KMS-11 (cell line): ENCODE measurements at regions not wholly inside any gene's neighbourhood (a gene's known extent, or its start where the extent isn't known, plus 50 kb on each side); places are given as distances from the start of the nearest gene placed in this dataset.
"Not testable (repeated sequence)": the region's sequence is repeated elsewhere in the genome, so short reads cannot be mapped to it uniquely, and the experiment has no call there.

Source experiments
- H2AFZ ChIP-seq: fragments of 200-600 bp; sonication (generic); 2 replicates; pipeline ENCODE4 v1.6.1; 2016; ENCODE audit warnings: antibody characterized with exemption, mixed run types, low read depth
- H3K27ac ChIP-seq: fragments of 200-600 bp; sonication (generic); 2 replicates; pipeline ENCODE4 v1.6.1; 2016; ENCODE audit warnings: mild to moderate bottlenecking, mixed run types
- H3K27me3 ChIP-seq: fragments of 200-600 bp; sonication (generic); 2 replicates; pipeline ENCODE4 v1.6.1; 2017; ENCODE audit warnings: mild to moderate bottlenecking, low read depth, mixed run types, moderate library complexity; ENCODE audit not compliant: insufficient read depth
- H3K36me3 ChIP-seq: fragments of 200-600 bp; sonication (generic); 2 replicates; pipeline ENCODE4 v1.6.1; 2017; ENCODE audit warnings: mild to moderate bottlenecking, mixed run types; ENCODE audit not compliant: insufficient read depth
- H3K4me1 ChIP-seq: fragments of 200-600 bp; sonication (generic); 2 replicates; pipeline ENCODE4 v1.6.1; 2016; ENCODE audit warnings: mild to moderate bottlenecking, low read depth, mixed run types; ENCODE audit not compliant: poor library complexity, severe bottlenecking
- H3K4me2 ChIP-seq: fragments of 200-600 bp; sonication (generic); 2 replicates; pipeline ENCODE4 v1.7.0; 2016; ENCODE audit warnings: mild to moderate bottlenecking, mixed run types
- H3K4me3 ChIP-seq: fragments of 200-600 bp; sonication (generic); IDR thresholded peaks from 2 replicates; pipeline ENCODE4 v1.6.1; 2017; ENCODE audit warnings: low read depth, low read length, mixed read lengths; ENCODE audit not compliant: insufficient read depth
- H3K79me2 ChIP-seq: fragments of 200-600 bp; sonication (generic); 2 replicates; pipeline ENCODE4 v1.6.1; 2016; ENCODE audit warnings: low read depth, mixed run types; ENCODE audit not compliant: insufficient read depth
- H3K9ac ChIP-seq: fragments of 200-600 bp; sonication (generic); 2 replicates; pipeline ENCODE4 v1.6.1; 2016; ENCODE audit warnings: mild to moderate bottlenecking, mixed run types
- H4K20me1 ChIP-seq: fragments of 200-600 bp; sonication (generic); 2 replicates; pipeline ENCODE4 v1.6.1; 2016; ENCODE audit warnings: mild to moderate bottlenecking, mixed run types; ENCODE audit not compliant: insufficient read depth
- CTCF ChIP-seq: fragments of 200-600 bp; sonication (generic); conservative IDR thresholded peaks from 2 replicates; pipeline ENCODE4 v1.6.1; 2017; ENCODE audit warnings: low read depth, mild to moderate bottlenecking, antibody characterized with exemption, low read length, moderate library complexity, mixed read lengths

DNA sequence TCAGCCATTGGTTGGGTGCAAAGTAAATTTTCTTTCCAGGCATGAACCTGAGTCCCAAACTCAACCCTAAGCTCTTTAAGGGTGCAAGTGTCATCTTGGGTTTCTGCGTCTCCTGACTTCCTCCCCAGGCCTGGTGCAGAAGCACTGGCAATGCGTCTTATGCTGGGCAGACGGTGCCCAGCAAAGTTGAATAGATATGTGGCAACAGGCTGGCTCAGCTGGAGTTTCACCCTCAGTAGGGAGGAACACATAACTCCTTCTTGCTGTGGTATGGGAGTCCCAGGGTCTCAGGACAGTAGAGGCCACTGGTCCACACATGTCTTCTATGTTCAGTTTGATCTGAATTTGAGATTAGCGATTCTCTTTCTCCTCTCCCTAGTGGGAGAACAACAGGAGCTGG lies 181.3 kb downstream of the RPS24 start:
- no peak overlapping the region for H3K9ac ChIP-seq
- no peak overlapping the region for H2AFZ ChIP-seq
- H3K27ac ChIP-seq, result no peak overlapping the region
- H3K79me2 ChIP-seq, result no peaks in the 10 kb centered on the region
- no peaks in the 10 kb centered on the region for H4K20me1 ChIP-seq
- H3K36me3 ChIP-seq, result no peaks in the 10 kb centered on the region
- H3K4me1 ChIP-seq, result no peaks in the 10 kb centered on the region
- H3K4me3 ChIP-seq, result no peak overlapping the region
- H3K27me3 ChIP-seq, result no peaks in the 10 kb centered on the region
- H3K4me2 ChIP-seq, result no peak overlapping the region
- TF ChIP-seq CTCF, result no peak

GRCh38 chr10:78215645-78216044 lies 182.0 kb downstream of the RPS24 start:
- H3K36me3 ChIP-seq, result no peaks in the 10 kb centered on the region
- H3K9ac ChIP-seq, result no peak overlapping the region
- H2AFZ ChIP-seq, result no peak overlapping the region
- H4K20me1 ChIP-seq, result no peaks in the 10 kb centered on the region
- no peak overlapping the region for H3K4me2 ChIP-seq
- TF ChIP-seq CTCF, result no peak
- H3K27me3 ChIP-seq, result no peaks in the 10 kb centered on the region
- H3K4me3 ChIP-seq, result no peak overlapping the region
- H3K4me1 ChIP-seq, result no peaks in the 10 kb centered on the region
- H3K79me2 ChIP-seq, result no peaks in the 10 kb centered on the region
- H3K27ac ChIP-seq, result no peak overlapping the region

DNA sequence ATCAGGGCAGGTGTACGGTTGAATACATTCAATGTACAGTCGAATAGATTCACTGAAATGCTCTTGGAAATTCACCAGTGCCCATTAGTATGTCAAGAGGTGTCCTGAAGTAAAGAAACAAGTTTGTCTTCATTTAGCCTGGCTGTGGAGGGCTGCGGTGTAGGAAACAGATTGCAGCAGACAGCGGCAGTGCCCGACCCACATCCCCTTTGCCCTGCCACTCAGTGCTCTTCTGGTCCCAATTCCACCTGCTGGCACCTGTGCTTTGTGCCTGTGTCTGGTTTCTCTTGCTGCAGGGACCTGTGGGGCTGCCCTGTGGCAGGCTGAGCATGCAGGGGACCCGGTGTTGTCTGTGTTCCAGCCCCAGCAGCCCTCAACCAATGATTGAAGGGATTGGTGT lies 183.7 kb downstream of the RPS24 start:
- Histone ChIP-seq H3K36me3 (no peaks in the 10 kb centered on the region), H2AFZ (no peak overlapping the region), H3K4me1 (no peaks in the 10 kb centered on the region), H3K9ac (no peak overlapping the region), H3K27ac (no peak overlapping the region), H3K4me3 (no peak overlapping the region), H4K20me1 (no peaks in the 10 kb centered on the region), H3K27me3 (no peaks in the 10 kb centered on the region), H3K79me2 (no peaks in the 10 kb centered on the region), H3K4me2 (no peak overlapping the region)
- no peak for TF ChIP-seq CTCF

DNA sequence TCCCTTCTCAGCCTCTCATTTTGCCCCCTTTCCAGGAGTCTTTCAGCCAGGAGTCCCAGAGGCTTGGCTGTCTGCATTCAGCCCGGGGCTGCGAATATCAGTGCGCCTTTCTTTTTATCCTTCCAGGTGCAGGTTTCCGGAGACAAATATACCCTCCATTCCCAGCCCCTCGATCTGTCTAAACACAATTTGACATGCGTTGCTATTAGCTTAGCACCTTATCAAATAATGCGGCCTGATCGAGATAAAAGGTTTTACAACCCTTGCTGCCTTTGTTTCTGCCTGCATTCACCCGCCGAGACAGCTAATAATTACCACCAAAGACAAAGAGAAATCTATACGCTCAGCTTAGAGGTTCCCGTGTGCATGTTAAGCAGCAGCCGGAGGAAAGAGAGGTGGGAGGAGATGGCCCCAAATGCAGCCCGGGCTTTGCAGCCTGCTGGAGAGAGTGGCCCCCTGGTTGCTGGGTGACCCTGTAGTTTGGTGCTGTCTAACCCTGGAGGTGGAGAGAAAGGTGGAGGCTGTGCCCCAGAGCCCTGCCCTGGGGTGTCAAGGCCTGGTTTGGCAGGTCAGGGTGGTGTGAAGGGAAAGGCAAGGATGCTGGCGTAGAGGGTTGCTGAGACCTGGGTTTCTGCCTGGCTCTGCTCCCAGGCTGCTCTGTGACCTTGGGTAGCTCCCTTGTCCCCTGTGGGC lies 185.3 kb downstream of the RPS24 start:
- no peak for TF ChIP-seq CTCF
- Histone ChIP-seq H3K4me1 (no peaks in the 10 kb centered on the region), H3K4me2 (no peak overlapping the region), H3K36me3 (no peaks in the 10 kb centered on the region), H3K79me2 (no peaks in the 10 kb centered on the region), H3K4me3 (no peak overlapping the region), H3K27ac (no peak overlapping the region), H3K27me3 (no peaks in the 10 kb centered on the region), H4K20me1 (no peaks in the 10 kb centered on the region), H3K9ac (no peak overlapping the region), H2AFZ (no peak overlapping the region)

DNA sequence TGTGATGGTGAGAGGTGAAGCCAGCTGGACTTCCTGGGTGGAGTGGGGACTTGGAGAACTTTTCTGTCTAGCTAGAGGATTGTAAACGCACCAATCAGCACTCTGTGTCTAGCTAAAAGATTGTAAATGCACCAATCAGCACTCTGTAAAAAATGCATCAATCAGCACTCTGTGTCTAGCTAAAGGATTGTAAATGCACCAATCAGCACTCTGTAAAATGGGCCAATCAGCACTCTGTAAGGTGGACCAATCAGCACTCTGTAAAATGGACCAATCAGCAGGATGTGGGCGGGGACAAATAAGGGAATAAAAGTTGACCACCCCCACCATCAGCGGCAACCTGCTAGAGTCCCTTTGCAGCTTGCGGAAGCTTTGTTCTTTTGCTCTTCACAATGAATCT lies 185.9 kb downstream of the RPS24 start:
- H3K4me3 ChIP-seq, H3K4me2 ChIP-seq, H3K27ac ChIP-seq, H3K9ac ChIP-seq, H3K36me3 ChIP-seq, H2AFZ ChIP-seq, H3K27me3 ChIP-seq, H4K20me1 ChIP-seq, H3K79me2 ChIP-seq, H3K4me1 ChIP-seq: not testable (repeated sequence)
